SK-N-MC (cell line): ENCODE measurements at regions not wholly inside any gene's neighbourhood (a gene's known extent, or its start where the extent isn't known, plus 50 kb on each side); places are given as distances from the start of the nearest gene placed in this dataset.

ENCODE experiments used
- EZH2 ChIP-seq: fragments of 200-600 bp; sonication (generic); IDR thresholded peaks from one replicate; pipeline ENCODE4 v1.6.1; 2017; ENCODE audit warnings: antibody characterized with exemption
- FOXP2 ChIP-seq: optimal IDR thresholded peaks from 2 replicates; pipeline ENCODE3; 2011; ENCODE audit warnings: mild to moderate bottlenecking, moderate library complexity; ENCODE audit not compliant: insufficient read depth; ENCODE audit errors: extremely low read length, control extremely low read depth
- POLR2AphosphoS5 ChIP-seq: IDR thresholded peaks from 2 replicates; pipeline ENCODE4 v1.6.1; 2012; ENCODE audit warnings: mild to moderate bottlenecking, low read depth, low read length, borderline replicate concordance

- TF ChIP-seq EZH2: no peak
- TF ChIP-seq POLR2AphosphoS5: no peak
- no peak for TF ChIP-seq FOXP2
These were observed 1001.2 kb upstream of the POT1 start for GRCh38 chr7:125930848-125931247.
